ENCODE measurements at regions not wholly inside any gene's neighbourhood (a gene's known extent, or its start where the extent isn't known, plus 50 kb on each side); places are given as distances from the start of the nearest gene placed in this dataset.

GRCh38 chr18:71760541-71760940 is 783.6 kb downstream of the CBLN2 start:
- 9% methylated on average over 5 of the region's 5 CpGs for WGBS (ENCODE audit: missing lambda C conversion rate)
- no peaks in the 10 kb centered on the region for H3K4me1 ChIP-seq
- H3K9me3 ChIP-seq: no peaks in the 10 kb centered on the region
- ChIA-PET CTCF (no interaction called here), POLR2A (no interaction called here)
- ATAC-seq (no peak), DNase-seq (ENCODE audit: low read depth in 1 of 2, low spot score in 1 of 2) (no peak), FAIRE-seq (no peak)
- H3K27ac ChIP-seq: no peak overlapping the region
- no peak for TF ChIP-seq SMC3 (IDR thresholded peaks at IDR 0.05)
- TF ChIP-seq PHF8 (IDR thresholded peaks at IDR 0.05; ENCODE audit: borderline replicate concordance, low read depth): no peak
- no peak overlapping the region for H3K4me3 ChIP-seq
- H3K4me2 ChIP-seq: no peak overlapping the region

GRCh38 chr18:71754246-71754645 is 789.9 kb downstream of the CBLN2 start:
- FAIRE-seq (no peak), ATAC-seq (no peak), DNase-seq (ENCODE audit: low read depth in 1 of 2, low spot score in 1 of 2) (no peak)
- ChIA-PET POLR2A (no interaction called here), CTCF (no interaction called here)
- no peak overlapping the region for H3K4me3 ChIP-seq
- TF ChIP-seq RAD21 (conservative IDR thresholded peaks at IDR 0.05 in 1 of 2, IDR thresholded peaks at IDR 0.05 in 1 of 2): no peak
- TF ChIP-seq EHF (CRISPR knock-in tag; IDR thresholded peaks at IDR 0.05): no peak
- TF ChIP-seq MAX (IDR thresholded peaks at IDR 0.05): no peak
- no peak for TF ChIP-seq MAFK (IDR thresholded peaks at IDR 0.05; ENCODE audit: partially characterized antibody)
- TF ChIP-seq FOXS1 (CRISPR knock-in tag; IDR thresholded peaks at IDR 0.05): no peak
- no peak for TF ChIP-seq POLR2AphosphoS2 (conservative IDR thresholded peaks at IDR 0.05; ENCODE audit: low read length)
- TF ChIP-seq USF2 (IDR thresholded peaks at IDR 0.05): no peak
- TF ChIP-seq PBX3 (IDR thresholded peaks at IDR 0.05): no peak
- TF ChIP-seq REST (IDR thresholded peaks at IDR 0.05): no peak
- no peak for TF ChIP-seq CEBPB (IDR thresholded peaks at IDR 0.05)
- TF ChIP-seq HMGXB4 (CRISPR knock-in tag; IDR thresholded peaks at IDR 0.05; ENCODE audit: borderline replicate concordance): no peak
- TF ChIP-seq MAZ (IDR thresholded peaks at IDR 0.05; ENCODE audit: borderline replicate concordance, low read depth, low read length): no peak
- no peak for TF ChIP-seq CHD4 (IDR thresholded peaks at IDR 0.05; ENCODE audit: borderline replicate concordance)
- TF ChIP-seq JUNB (IDR thresholded peaks at IDR 0.05): no peak
- TF ChIP-seq CHD2 (IDR thresholded peaks at IDR 0.05; ENCODE audit: low read length, partially characterized antibody): no peak
- no peak for TF ChIP-seq RCOR1 (IDR thresholded peaks at IDR 0.05; ENCODE audit: low read depth, low read length)
- no peak for TF ChIP-seq TFCP2L1 (CRISPR knock-in tag; IDR thresholded peaks at IDR 0.05)
- no peak for TF ChIP-seq NR3C1 (IDR thresholded peaks at IDR 0.05)
- no peak overlapping the region for H3K4me2 ChIP-seq
- no peaks in the 10 kb centered on the region for H3K4me1 ChIP-seq
- H3K9me3 ChIP-seq: no peaks in the 10 kb centered on the region
- H3K27ac ChIP-seq: no peak overlapping the region
- 8% methylated on average over 1 of the region's 1 CpG for WGBS (ENCODE audit: missing lambda C conversion rate)
